ENCODE measurements at regions not wholly inside any gene's neighbourhood (a gene's known extent, or its start where the extent isn't known, plus 50 kb on each side); places are given as distances from the start of the nearest gene placed in this dataset.
"Not testable (repeated sequence)": the region's sequence is repeated elsewhere in the genome, so short reads cannot be mapped to it uniquely, and the experiment has no call there.

DNA sequence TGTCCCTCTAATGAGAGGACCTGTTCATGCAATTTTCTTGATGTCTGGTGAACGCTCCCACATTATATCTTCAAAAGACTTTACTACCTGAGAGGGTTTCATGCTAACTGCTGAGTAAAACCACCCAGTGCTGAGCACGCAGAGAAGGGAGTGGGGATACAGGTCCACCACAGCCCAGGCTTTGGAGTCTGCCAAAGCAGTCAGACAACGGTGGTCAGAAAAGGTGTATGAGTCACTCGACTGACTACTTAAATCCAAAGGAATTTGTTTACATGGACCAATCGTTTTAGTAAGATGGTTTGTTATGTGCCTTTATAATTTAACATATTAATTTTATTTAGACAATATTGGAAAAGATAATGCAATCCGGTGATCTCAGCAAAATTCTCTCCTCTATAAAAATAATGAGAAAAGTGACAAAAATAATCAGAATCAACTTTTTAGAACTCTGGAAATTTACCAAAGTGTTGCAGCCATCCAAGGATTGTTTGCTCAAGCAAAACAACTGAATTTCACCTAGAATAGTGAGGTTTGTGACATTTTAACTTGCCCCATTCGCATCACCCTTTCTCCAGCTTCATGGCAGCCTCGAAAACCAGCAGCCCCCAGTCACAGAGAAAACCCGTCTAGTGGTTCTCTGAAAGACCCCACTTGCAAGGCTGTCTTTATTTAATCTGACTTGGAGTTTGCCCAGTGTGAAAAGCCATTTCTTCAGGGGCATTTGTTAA is 52.1 kb upstream of the PLGLB2 start:
- not testable (repeated sequence) for DNase-seq

All from activated T-cell treated with anti-CD3 and anti-CD28 coated beads, Interleukin-2, amount 50 U/mL, for 1 hour (primary cell).